HG02759 (cell line): ENCODE measurements at regions not wholly inside any gene's neighbourhood (a gene's known extent, or its start where the extent isn't known, plus 50 kb on each side); places are given as distances from the start of the nearest gene placed in this dataset.

Experiments used
- ATAC-seq: cut with Tn5 transposase; IDR thresholded peaks from one replicate; pipeline ENCODE4 v1.9.1; 2021; ENCODE audit warnings: mild to moderate bottlenecking, moderate library complexity; ENCODE audit not compliant: unreplicated experiment

GRCh38 chr11:112354364-112354763, 93.7 kb upstream of the PLET1 start:
- ATAC-seq = no peak

GRCh38 chr11:112355726-112356125, 95.1 kb upstream of the PLET1 start:
- ATAC-seq = no peak

GRCh38 chr11:112357488-112357887, 96.8 kb upstream of the PLET1 start:
- no peak for ATAC-seq

- no peak for ATAC-seq
Observed at GRCh38 chr11:112361396-112361795, 100.7 kb upstream of the PLET1 start.

- ATAC-seq = no peak
Observed at GRCh38 chr11:112363527-112363926, 102.9 kb upstream of the PLET1 start.

GRCh38 chr11:112364962-112365481, 104.4 kb upstream of the PLET1 start:
- ATAC-seq = no peak

GRCh38 chr11:112366012-112366411, 105.4 kb upstream of the PLET1 start:
- ATAC-seq = no peak

GRCh38 chr11:112366777-112367176, 106.1 kb upstream of the PLET1 start:
- ATAC-seq = no peak

GRCh38 chr11:112367461-112367860, 106.8 kb upstream of the PLET1 start:
- no peak for ATAC-seq

- ATAC-seq = no peak
Observed at GRCh38 chr11:112367895-112368294, 107.2 kb upstream of the PLET1 start.

GRCh38 chr11:112368381-112368780, 107.7 kb upstream of the PLET1 start:
- ATAC-seq = no peak

GRCh38 chr11:112369374-112369773, 108.7 kb upstream of the PLET1 start:
- ATAC-seq = no peak

GRCh38 chr11:112369916-112370315, 109.3 kb upstream of the PLET1 start:
- ATAC-seq = no peak

- no peak for ATAC-seq
Observed at GRCh38 chr11:112374486-112375140, 114.0 kb upstream of the PLET1 start.

- no peak for ATAC-seq
Observed at GRCh38 chr11:112377946-112378345, 117.3 kb upstream of the PLET1 start.

GRCh38 chr11:112380464-112380863, 119.8 kb upstream of the PLET1 start:
- ATAC-seq = no peak

- ATAC-seq = no peak
Observed at GRCh38 chr11:112381578-112381977, 120.9 kb upstream of the PLET1 start.

GRCh38 chr11:112382561-112382960, 121.9 kb upstream of the PLET1 start:
- ATAC-seq = no peak

GRCh38 chr11:112388496-112388895, 127.8 kb upstream of the PLET1 start:
- no peak for ATAC-seq

- no peak for ATAC-seq
Observed at GRCh38 chr11:112391086-112391485, 130.4 kb upstream of the PLET1 start.

- ATAC-seq = no peak
Observed at GRCh38 chr11:112392904-112393303, 132.2 kb upstream of the PLET1 start.

GRCh38 chr11:112394304-112394703, 133.6 kb upstream of the PLET1 start:
- ATAC-seq = no peak

GRCh38 chr11:112396076-112396475, 135.4 kb upstream of the PLET1 start:
- no peak for ATAC-seq
